SK-N-SH (cell line): ENCODE measurements at regions not wholly inside any gene's neighbourhood (a gene's known extent, or its start where the extent isn't known, plus 50 kb on each side); places are given as distances from the start of the nearest gene placed in this dataset.

Experiments used
- CTCF ChIA-PET: fragments of 300-600, 350-600 bp; formaldehyde crosslinking; extraction: SDS; loops from one replicate; lab custom pipeline; 2021; lab: Yijun Ruan, JAX
- POLR2A ChIA-PET: fragments of 350-600 bp; sonication (Branson Sonifier 250); formaldehyde crosslinking; extraction: SDS; loops from one replicate; lab custom pipeline; 2020; ENCODE audit warnings: antibody characterized with exemption, inconsistent platforms; lab: Yijun Ruan, JAX
- DNase-seq: peaks from one replicate; pipeline ENCODE4 v3.0.0; 2012
- H2AFZ ChIP-seq: fragments of 200-600 bp; sonication (generic); 2 replicates; pipeline ENCODE4 v1.8.1; 2016; ENCODE audit warnings: antibody characterized with exemption, mild to moderate bottlenecking, low read depth
- H3F3A ChIP-seq: fragments of 200-600 bp; sonication (generic); replicated peaks from 2 replicates; pipeline ENCODE3; 2016; ENCODE audit warnings: antibody characterized with exemption, mild to moderate bottlenecking; ENCODE audit not compliant: insufficient read depth
- H3K27ac ChIP-seq, 2 experiments: fragments of 200-500 bp in 1 of 2; fragments of 200-600 bp in 1 of 2; sonication (Bioruptor generic) in 1 of 2; sonication (generic), shearing (Covaris generic) in 1 of 2; 2 replicates each; pipeline versions ENCODE4 v1.5.1 to v1.6.1; 2014 to 2016; ENCODE audit warnings: low read depth in 2 of 2, inconsistent platforms in 1 of 2, low read length in 1 of 2, mild to moderate bottlenecking in 1 of 2, mixed read lengths in 1 of 2
- H3K27me3 ChIP-seq: fragments of 200-600 bp; sonication (generic), shearing (Covaris generic); 2 replicates; pipeline ENCODE4 v1.6.1; 2016; ENCODE audit warnings: mixed run types; ENCODE audit not compliant: insufficient read depth
- H3K36me3 ChIP-seq, 2 experiments: fragments of 200-500 bp in 1 of 2; fragments of 200-600 bp in 1 of 2; sonication (Bioruptor generic) in 1 of 2; sonication (generic) in 1 of 2; replicated peaks in 1 of 2; 2 replicates each; pipeline versions ENCODE3 to v1.5.1; 2014 to 2016; ENCODE audit warnings: low read length in 1 of 2, mild to moderate bottlenecking in 1 of 2; ENCODE audit not compliant: insufficient read depth in 2 of 2, control insufficient read depth in 1 of 2
- H3K4me1 ChIP-seq, 2 experiments: fragments of 200-500 bp in 1 of 2; fragments of 200-600 bp in 1 of 2; sonication (Bioruptor generic) in 1 of 2; sonication (generic), shearing (Covaris generic) in 1 of 2; 2 replicates each; pipeline versions ENCODE4 v1.5.1 to v1.6.1; 2014 to 2016; ENCODE audit warnings: low read depth in 1 of 2, low read length in 1 of 2, mixed run types in 1 of 2; ENCODE audit not compliant: insufficient read depth in 2 of 2, control insufficient read depth in 1 of 2
- H3K4me2 ChIP-seq: fragments of 200-600 bp; sonication (generic), shearing (Covaris generic); 2 replicates; pipeline ENCODE4 v1.6.1; 2017; ENCODE audit warnings: mixed run types
- H3K4me3 ChIP-seq, 2 experiments: fragments of 200-500 bp in 1 of 2; fragments of 200-600 bp in 1 of 2; sonication (Bioruptor generic) in 1 of 2; sonication (generic), shearing (Covaris generic) in 1 of 2; 2 replicates each; pipeline versions ENCODE4 v1.5.1 to v1.8.1; 2014 to 2016; ENCODE audit warnings: low read depth in 2 of 2, inconsistent platforms in 1 of 2, low read length in 1 of 2, mild to moderate bottlenecking in 1 of 2, mixed read lengths in 1 of 2, moderate library complexity in 1 of 2
- H3K79me2 ChIP-seq: fragments of 200-600 bp; sonication (generic); 2 replicates; pipeline ENCODE4 v1.8.1; 2017; ENCODE audit warnings: mild to moderate bottlenecking; ENCODE audit not compliant: insufficient read depth
- H3K9ac ChIP-seq: fragments of 200-600 bp; sonication (generic); 2 replicates; pipeline ENCODE4 v1.6.1; 2017; ENCODE audit warnings: mixed run types
- H3K9me2 ChIP-seq: fragments of 200-600 bp; sonication (generic); 2 replicates; pipeline ENCODE4 v1.6.1; 2017; ENCODE audit warnings: mixed run types
- H3K9me3 ChIP-seq: fragments of 200-600 bp; sonication (generic); 2 replicates; pipeline ENCODE4 v1.6.1; 2017; ENCODE audit warnings: mixed run types, mild to moderate bottlenecking, moderate library complexity
- H4K20me1 ChIP-seq: fragments of 200-600 bp; sonication (generic); 2 replicates; pipeline ENCODE4 v1.6.1; 2017; ENCODE audit warnings: mild to moderate bottlenecking, mixed run types; ENCODE audit not compliant: insufficient read depth
- EP300 ChIP-seq, 2 experiments: IDR thresholded peaks; 2 replicates each; pipeline versions ENCODE4 v1.4.0 to v1.6.1; 2012; ENCODE audit warnings: borderline replicate concordance in 1 of 2, low read depth in 1 of 2, low read length in 1 of 2
- FOXM1 ChIP-seq: IDR thresholded peaks from 2 replicates; pipeline ENCODE4 v1.4.0; 2012; ENCODE audit warnings: low read depth, mild to moderate bottlenecking
- MEF2A ChIP-seq: IDR thresholded peaks from 2 replicates; pipeline ENCODE4 v1.4.0; 2012; ENCODE audit warnings: low read depth, borderline replicate concordance
- RFX5 ChIP-seq: IDR thresholded peaks from 2 replicates; pipeline ENCODE4 v1.6.1; 2012; ENCODE audit warnings: mild to moderate bottlenecking, improper control_type of control experiment, low read length
- SMC3 ChIP-seq: IDR thresholded peaks from 2 replicates; pipeline ENCODE4 v1.6.1; 2012; ENCODE audit warnings: low read depth, low read length, improper control_type of control experiment
- TAF1 ChIP-seq: IDR thresholded peaks from 2 replicates; pipeline ENCODE4 v1.6.1; 2012; ENCODE audit warnings: low read depth, mild to moderate bottlenecking, low read length, moderate library complexity, borderline replicate concordance
- TCF12 ChIP-seq: IDR thresholded peaks from 2 replicates; pipeline ENCODE4 v1.4.0; 2012
- WGBS: methylation state at CpG from one replicate; pipeline ENCODE4 v1.1.6; 2017; ENCODE audit warnings: low lambda C conversion rate; 5-methylcytosine and 5-hydroxymethylcytosine counted together
- TF ChIP-seq, protein P1 (sequence below): IDR thresholded peaks from 2 replicates; pipeline ENCODE4 v1.4.0; 2012; ENCODE audit warnings: low read depth, borderline replicate concordance
- TF ChIP-seq, protein P2 (sequence below): IDR thresholded peaks from 2 replicates; pipeline ENCODE4; 2012
- TF ChIP-seq, protein P3 (sequence below): IDR thresholded peaks from 2 replicates; pipeline ENCODE4 v1.4.0; 2012; ENCODE audit warnings: low read depth, borderline replicate concordance
- TF ChIP-seq, protein P4 (sequence below): fragments of 150-350 bp; IDR thresholded peaks from 2 replicates; pipeline ENCODE4 v1.6.1; 2016; ENCODE audit warnings: mild to moderate bottlenecking, low read depth, low read length
- TF ChIP-seq, protein P5 (sequence below): fragments of 200-600 bp; sonication (generic); IDR thresholded peaks from 2 replicates; pipeline ENCODE4 v1.6.1; 2017; ENCODE audit warnings: antibody characterized with exemption, mild to moderate bottlenecking, moderate library complexity

DNA sequence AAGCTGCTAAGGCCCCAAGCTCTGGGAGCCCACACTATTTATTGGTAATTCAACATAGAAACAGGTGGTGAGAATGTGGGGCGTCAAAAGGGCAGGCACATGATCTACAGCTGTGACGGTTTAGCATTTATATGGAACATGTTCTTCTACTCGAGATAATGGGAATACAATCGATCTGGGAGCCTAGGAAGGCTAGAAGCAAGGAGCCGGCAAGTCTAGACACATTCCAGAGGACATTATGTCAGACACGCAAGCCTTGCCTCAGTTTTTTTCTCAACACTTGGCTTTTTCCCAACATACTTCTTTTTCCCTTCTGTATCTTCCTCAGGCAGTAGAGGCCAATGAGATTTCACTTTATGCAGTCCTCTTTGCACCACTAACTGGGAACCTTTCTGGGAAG lies 315.7 kb upstream of the SLITRK5 start:
- WGBS = 18% methylated on average over 6 of the region's 6 CpGs
- Histone ChIP-seq H3K27me3 (no peaks in the 10 kb centered on the region), H2AFZ (no peak overlapping the region), H3K9me2 (no peaks in the 10 kb centered on the region), H3K4me1 (no peaks in the 10 kb centered on the region), H3K4me3 (no peak overlapping the region), H4K20me1 (no peaks in the 10 kb centered on the region), H3F3A (no peaks in the 10 kb centered on the region), H3K4me2 (no peak overlapping the region), H3K27ac (no peak overlapping the region), H3K36me3 (no peaks in the 10 kb centered on the region)
- no peak for DNase-seq
- ChIA-PET POLR2A (no interaction called here), CTCF (no interaction called here)
- TF ChIP-seq EP300 (IDR thresholded peaks at IDR 0.05; ENCODE audit: borderline replicate concordance in 1 of 2, low read depth in 1 of 2, low read length in 1 of 2) (no peak), MEF2A (no peak)
- TF ChIP-seq, protein P1, sequence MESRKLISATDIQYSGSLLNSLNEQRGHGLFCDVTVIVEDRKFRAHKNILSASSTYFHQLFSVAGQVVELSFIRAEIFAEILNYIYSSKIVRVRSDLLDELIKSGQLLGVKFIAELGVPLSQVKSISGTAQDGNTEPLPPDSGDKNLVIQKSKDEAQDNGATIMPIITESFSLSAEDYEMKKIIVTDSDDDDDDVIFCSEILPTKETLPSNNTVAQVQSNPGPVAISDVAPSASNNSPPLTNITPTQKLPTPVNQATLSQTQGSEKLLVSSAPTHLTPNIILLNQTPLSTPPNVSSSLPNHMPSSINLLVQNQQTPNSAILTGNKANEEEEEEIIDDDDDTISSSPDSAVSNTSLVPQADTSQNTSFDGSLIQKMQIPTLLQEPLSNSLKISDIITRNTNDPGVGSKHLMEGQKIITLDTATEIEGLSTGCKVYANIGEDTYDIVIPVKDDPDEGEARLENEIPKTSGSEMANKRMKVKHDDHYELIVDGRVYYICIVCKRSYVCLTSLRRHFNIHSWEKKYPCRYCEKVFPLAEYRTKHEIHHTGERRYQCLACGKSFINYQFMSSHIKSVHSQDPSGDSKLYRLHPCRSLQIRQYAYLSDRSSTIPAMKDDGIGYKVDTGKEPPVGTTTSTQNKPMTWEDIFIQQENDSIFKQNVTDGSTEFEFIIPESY = no peak
- TF ChIP-seq, all 33 proteins: peak for 0
- Histone ChIP-seq H3K79me2 (no peaks in the 10 kb centered on the region), H3K9me3 (no peaks in the 10 kb centered on the region), H3K9ac (no peak overlapping the region)

DNA sequence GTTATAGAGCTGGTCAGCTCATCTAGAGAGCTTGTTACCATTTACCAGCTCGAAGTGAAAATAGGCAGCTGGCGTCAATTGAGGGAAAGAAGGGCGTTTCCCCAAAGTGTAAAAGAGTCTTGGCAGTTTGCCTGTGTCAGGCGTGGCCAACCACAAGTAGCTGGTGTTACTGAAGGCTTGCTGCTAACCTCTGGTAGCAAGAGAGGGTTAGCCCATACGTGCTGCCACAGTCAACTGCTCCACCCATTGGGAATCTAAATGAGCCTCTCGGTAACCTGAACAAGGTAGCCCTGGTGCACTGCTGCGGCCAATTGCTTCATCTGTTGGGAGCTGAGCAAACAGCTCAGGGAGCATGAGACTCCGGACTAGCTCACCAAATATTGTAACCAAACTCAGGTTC lies 314.9 kb upstream of the SLITRK5 start:
- POLR2A ChIA-PET = no interaction called here
- Histone ChIP-seq H2AFZ (no peak overlapping the region), H3K27me3 (no peaks in the 10 kb centered on the region)
- TF ChIP-seq, protein P2, sequence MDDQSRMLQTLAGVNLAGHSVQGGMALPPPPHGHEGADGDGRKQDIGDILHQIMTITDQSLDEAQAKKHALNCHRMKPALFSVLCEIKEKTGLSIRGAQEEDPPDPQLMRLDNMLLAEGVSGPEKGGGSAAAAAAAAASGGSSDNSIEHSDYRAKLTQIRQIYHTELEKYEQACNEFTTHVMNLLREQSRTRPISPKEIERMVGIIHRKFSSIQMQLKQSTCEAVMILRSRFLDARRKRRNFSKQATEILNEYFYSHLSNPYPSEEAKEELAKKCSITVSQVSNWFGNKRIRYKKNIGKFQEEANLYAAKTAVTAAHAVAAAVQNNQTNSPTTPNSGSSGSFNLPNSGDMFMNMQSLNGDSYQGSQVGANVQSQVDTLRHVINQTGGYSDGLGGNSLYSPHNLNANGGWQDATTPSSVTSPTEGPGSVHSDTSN = no peak
- TF ChIP-seq, all 33 proteins: peak for 0
- Histone ChIP-seq H3K4me2 (no peak overlapping the region), H3K36me3 (no peaks in the 10 kb centered on the region), H3K27ac (no peak overlapping the region), H3F3A (no peaks in the 10 kb centered on the region), H4K20me1 (no peaks in the 10 kb centered on the region), H3K4me3 (no peak overlapping the region), H3K4me1 (no peaks in the 10 kb centered on the region), H3K79me2 (no peaks in the 10 kb centered on the region), H3K9me3 (no peaks in the 10 kb centered on the region), H3K9me2 (no peaks in the 10 kb centered on the region), H3K9ac (no peak overlapping the region)
- CTCF ChIA-PET = no interaction called here
- no peak for DNase-seq
- 15% methylated on average over 5 of the region's 8 CpGs for WGBS

DNA sequence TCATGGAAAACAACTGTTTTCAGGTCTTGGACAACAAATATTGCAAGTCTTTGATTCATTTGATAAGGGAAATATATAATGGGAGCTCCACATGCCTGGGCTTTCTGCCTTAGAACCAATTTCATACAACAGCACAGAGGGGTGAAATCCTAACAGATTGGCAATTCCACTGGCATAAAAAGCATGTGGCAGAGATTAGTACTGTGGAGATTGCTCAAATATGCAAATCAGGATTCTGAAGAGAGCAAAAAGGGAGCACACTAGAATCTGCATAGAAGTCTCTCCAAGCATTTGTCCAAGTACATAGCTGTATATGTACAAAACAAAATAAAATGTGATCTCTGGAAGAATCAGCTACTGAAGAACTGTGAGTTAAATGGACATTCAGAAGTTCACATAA lies 312.9 kb upstream of the SLITRK5 start:
- no peak for TF ChIP-seq FOXM1
- no peak for TF ChIP-seq RFX5
- no peak for TF ChIP-seq SMC3
- TF ChIP-seq, protein P3, sequence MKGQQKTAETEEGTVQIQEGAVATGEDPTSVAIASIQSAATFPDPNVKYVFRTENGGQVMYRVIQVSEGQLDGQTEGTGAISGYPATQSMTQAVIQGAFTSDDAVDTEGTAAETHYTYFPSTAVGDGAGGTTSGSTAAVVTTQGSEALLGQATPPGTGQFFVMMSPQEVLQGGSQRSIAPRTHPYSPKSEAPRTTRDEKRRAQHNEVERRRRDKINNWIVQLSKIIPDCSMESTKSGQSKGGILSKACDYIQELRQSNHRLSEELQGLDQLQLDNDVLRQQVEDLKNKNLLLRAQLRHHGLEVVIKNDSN = no peak
- TF ChIP-seq, protein P4, sequence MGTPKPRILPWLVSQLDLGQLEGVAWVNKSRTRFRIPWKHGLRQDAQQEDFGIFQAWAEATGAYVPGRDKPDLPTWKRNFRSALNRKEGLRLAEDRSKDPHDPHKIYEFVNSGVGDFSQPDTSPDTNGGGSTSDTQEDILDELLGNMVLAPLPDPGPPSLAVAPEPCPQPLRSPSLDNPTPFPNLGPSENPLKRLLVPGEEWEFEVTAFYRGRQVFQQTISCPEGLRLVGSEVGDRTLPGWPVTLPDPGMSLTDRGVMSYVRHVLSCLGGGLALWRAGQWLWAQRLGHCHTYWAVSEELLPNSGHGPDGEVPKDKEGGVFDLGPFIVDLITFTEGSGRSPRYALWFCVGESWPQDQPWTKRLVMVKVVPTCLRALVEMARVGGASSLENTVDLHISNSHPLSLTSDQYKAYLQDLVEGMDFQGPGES = no peak
- TF ChIP-seq TCF12 = no peak
- TF ChIP-seq, protein P5, sequence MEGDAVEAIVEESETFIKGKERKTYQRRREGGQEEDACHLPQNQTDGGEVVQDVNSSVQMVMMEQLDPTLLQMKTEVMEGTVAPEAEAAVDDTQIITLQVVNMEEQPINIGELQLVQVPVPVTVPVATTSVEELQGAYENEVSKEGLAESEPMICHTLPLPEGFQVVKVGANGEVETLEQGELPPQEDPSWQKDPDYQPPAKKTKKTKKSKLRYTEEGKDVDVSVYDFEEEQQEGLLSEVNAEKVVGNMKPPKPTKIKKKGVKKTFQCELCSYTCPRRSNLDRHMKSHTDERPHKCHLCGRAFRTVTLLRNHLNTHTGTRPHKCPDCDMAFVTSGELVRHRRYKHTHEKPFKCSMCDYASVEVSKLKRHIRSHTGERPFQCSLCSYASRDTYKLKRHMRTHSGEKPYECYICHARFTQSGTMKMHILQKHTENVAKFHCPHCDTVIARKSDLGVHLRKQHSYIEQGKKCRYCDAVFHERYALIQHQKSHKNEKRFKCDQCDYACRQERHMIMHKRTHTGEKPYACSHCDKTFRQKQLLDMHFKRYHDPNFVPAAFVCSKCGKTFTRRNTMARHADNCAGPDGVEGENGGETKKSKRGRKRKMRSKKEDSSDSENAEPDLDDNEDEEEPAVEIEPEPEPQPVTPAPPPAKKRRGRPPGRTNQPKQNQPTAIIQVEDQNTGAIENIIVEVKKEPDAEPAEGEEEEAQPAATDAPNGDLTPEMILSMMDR = no peak
- TF ChIP-seq TAF1 = no peak
- ChIA-PET CTCF (no interaction called here), POLR2A (no interaction called here)
- Histone ChIP-seq H3F3A (no peaks in the 10 kb centered on the region), H3K4me2 (no peak overlapping the region), H3K36me3 (no peaks in the 10 kb centered on the region), H3K27ac (no peak overlapping the region), H3K4me1 (no peaks in the 10 kb centered on the region), H2AFZ (no peak overlapping the region), H3K27me3 (no peaks in the 10 kb centered on the region), H3K9me2 (no peaks in the 10 kb centered on the region), H3K4me3 (no peak overlapping the region), H4K20me1 (no peaks in the 10 kb centered on the region), H3K9me3 (no peaks in the 10 kb centered on the region), H3K79me2 (no peaks in the 10 kb centered on the region), H3K9ac (no peak overlapping the region)
- no peak for DNase-seq
